Activated T-cell treated with anti-CD3 and anti-CD28 coated beads, Interleukin-2, amount 50 U/mL, for 24 hours (primary cell): ENCODE measurements at regions not wholly inside any gene's neighbourhood (a gene's known extent, or its start where the extent isn't known, plus 50 kb on each side); places are given as distances from the start of the nearest gene placed in this dataset.
A peak's percentile ranks its signal among the peaks of the same experiment; 100 is the strongest.

ENCODE experiments used
- DNase-seq: peaks from one replicate; pipeline ENCODE4 v3.0.0-alpha.2; 2020
- H3K27ac Mint-ChIP-seq: 2 replicates; pipeline ENCODE4 v1.8.0; 2020; ENCODE audit warnings: mild to moderate bottlenecking, mixed read lengths
- H3K27me3 Mint-ChIP-seq: 2 replicates; pipeline ENCODE4 v1.8.0; 2020; ENCODE audit warnings: mixed read lengths
- H3K36me3 Mint-ChIP-seq: 2 replicates; pipeline ENCODE4 v1.8.0; 2020; ENCODE audit warnings: low read depth, mixed read lengths
- H3K4me1 Mint-ChIP-seq: 2 replicates; pipeline ENCODE4 v1.8.0; 2020; ENCODE audit warnings: low read depth, mixed read lengths
- H3K4me3 Mint-ChIP-seq: 2 replicates; pipeline ENCODE4 v1.8.0; 2020; ENCODE audit warnings: mild to moderate bottlenecking, moderate library complexity, mixed read lengths
- H3K9me3 Mint-ChIP-seq: 2 replicates; pipeline ENCODE4 v1.8.0; 2020; ENCODE audit warnings: mixed read lengths

GRCh38 chr1:30507016-30507312 lies 216.4 kb downstream of the MATN1 start:
- Mint-ChIP-seq H3K4me3 (no peak overlapping the region), H3K9me3 (peaks cover 2% of the 10 kb centered on the region), H3K4me1 (no peaks in the 10 kb centered on the region), H3K27me3 (peaks cover 17% of the 10 kb centered on the region), H3K36me3 (no peaks in the 10 kb centered on the region), H3K27ac (no peak overlapping the region)
- DNase-seq = no peak

- Mint-ChIP-seq H3K27ac (no peak overlapping the region), H3K9me3 (peaks cover 4% of the 10 kb centered on the region), H3K27me3 (peaks cover 15% of the 10 kb centered on the region), H3K36me3 (no peaks in the 10 kb centered on the region), H3K4me1 (no peaks in the 10 kb centered on the region), H3K4me3 (no peak overlapping the region)
- no peak for DNase-seq
Measured at GRCh38 chr1:30506291-30507015, 216.9 kb downstream of the MATN1 start.

- DNase-seq = no peak
- Mint-ChIP-seq H3K9me3 (peaks cover 5% of the 10 kb centered on the region), H3K4me1 (no peaks in the 10 kb centered on the region), H3K27me3 (peaks cover 14% of the 10 kb centered on the region), H3K4me3 (no peak overlapping the region), H3K27ac (no peak overlapping the region), H3K36me3 (no peaks in the 10 kb centered on the region)
Measured at GRCh38 chr1:30505853-30506252, 217.5 kb downstream of the MATN1 start.

- H3K4me1 Mint-ChIP-seq = no peaks in the 10 kb centered on the region
- H3K27me3 Mint-ChIP-seq = peaks cover 4% of the 10 kb centered on the region
- peaks cover 2% of the 10 kb centered on the region for H3K9me3 Mint-ChIP-seq
- no peak for DNase-seq
- no peak overlapping the region for H3K4me3 Mint-ChIP-seq
- no peak overlapping the region for H3K27ac Mint-ChIP-seq
- no peaks in the 10 kb centered on the region for H3K36me3 Mint-ChIP-seq
Measured at GRCh38 chr1:30492451-30492850, 230.9 kb downstream of the MATN1 start.

DNA sequence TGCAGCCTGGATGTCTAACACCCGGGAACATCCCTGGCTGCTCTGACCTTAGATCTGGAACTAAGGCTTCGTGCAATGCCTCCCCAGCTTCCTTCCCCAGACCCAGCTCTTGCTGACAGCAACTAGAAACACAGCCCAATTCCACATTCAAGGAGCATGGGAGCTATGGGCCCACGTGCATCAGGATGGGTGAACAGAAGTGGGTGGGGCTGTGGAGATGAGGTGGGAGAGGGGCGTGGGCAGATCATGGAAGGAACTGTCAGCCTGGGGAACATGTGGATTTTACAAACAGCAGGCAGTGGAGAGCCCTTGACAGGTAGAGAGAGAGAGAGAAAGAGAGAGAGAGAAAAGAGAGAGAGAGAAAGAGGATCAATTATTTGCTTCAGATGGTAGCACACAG lies 231.6 kb downstream of the MATN1 start:
- no peak for DNase-seq

DNA sequence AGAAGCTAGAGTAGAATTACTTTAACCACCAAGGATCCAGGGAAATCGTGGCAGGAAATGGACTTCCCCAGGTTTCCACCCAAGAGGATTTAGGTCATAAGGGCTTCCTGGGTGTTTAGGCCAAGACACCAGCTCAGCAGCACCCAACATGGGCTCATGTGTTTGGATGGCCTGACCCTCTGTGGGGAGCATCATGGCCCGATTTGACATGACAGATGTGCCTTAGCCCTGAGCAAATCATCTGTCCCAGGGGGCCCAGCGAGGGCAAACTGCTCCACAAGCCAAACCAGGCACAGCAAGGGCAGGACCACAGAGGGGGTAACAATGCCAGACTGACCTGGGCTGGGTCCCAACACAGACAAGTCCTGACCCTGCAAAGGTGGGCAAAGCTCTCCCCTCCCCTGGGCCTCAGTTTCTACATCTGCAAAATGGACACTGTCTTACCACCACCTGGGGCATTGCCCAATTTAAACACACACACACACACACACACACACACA lies 232.8 kb downstream of the MATN1 start:
- Mint-ChIP-seq H3K9me3 (no peaks in the 10 kb centered on the region), H3K4me3 (no peak overlapping the region), H3K36me3 (no peaks in the 10 kb centered on the region), H3K27me3 (peaks cover 4% of the 10 kb centered on the region), H3K27ac (no peak overlapping the region), H3K4me1 (no peaks in the 10 kb centered on the region)
- no peak for DNase-seq

More for the DNA sequence above, 231.6 kb downstream of the MATN1 start:
- no peaks in the 10 kb centered on the region for H3K36me3 Mint-ChIP-seq
- H3K4me1 Mint-ChIP-seq = no peaks in the 10 kb centered on the region
- H3K9me3 Mint-ChIP-seq = peaks cover 2% of the 10 kb centered on the region
- H3K4me3 Mint-ChIP-seq = no peak overlapping the region
- no peak overlapping the region for H3K27ac Mint-ChIP-seq
- H3K27me3 Mint-ChIP-seq = peaks cover 4% of the 10 kb centered on the region

- H3K27me3 Mint-ChIP-seq = peaks cover 8% of the 10 kb centered on the region
- H3K27ac Mint-ChIP-seq = no peak overlapping the region
- no peaks in the 10 kb centered on the region for H3K4me1 Mint-ChIP-seq
- no peak for DNase-seq
- H3K4me3 Mint-ChIP-seq = no peak overlapping the region
- no peaks in the 10 kb centered on the region for H3K9me3 Mint-ChIP-seq
- H3K36me3 Mint-ChIP-seq = no peaks in the 10 kb centered on the region
Measured at GRCh38 chr1:30489737-30490389, 233.5 kb downstream of the MATN1 start.

DNA sequence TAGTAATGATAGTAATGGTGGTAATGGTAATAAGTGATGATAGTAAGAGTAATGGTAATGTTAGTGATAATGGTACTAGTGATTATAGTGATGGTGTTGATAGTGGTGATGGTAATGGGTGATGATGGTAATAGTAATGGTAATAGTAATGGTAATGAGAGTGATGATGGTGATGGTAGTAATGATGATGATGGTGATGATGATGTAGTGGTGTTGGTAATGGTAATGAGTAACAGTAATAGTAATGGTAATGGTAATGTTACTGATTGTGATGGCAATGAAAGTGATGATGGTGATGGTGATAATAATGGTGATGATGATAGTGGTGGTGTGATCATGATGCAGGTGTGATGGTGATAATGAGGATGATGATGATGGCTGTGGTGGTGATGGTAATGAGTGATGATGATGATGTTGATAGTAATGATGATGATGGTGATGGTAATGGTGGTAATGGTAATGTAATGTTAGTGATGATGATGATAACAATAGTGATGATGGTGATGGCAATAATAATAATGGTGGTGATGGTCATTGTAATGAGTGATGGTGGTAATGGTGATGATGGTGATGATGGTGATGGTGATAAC lies 235.0 kb downstream of the MATN1 start:
- Mint-ChIP-seq H3K27me3 (peaks cover 11% of the 10 kb centered on the region), H3K27ac (no peak overlapping the region), H3K36me3 (no peaks in the 10 kb centered on the region), H3K9me3 (no peaks in the 10 kb centered on the region), H3K4me3 (no peak overlapping the region), H3K4me1 (no peaks in the 10 kb centered on the region)
- DNase-seq = no peak

DNA sequence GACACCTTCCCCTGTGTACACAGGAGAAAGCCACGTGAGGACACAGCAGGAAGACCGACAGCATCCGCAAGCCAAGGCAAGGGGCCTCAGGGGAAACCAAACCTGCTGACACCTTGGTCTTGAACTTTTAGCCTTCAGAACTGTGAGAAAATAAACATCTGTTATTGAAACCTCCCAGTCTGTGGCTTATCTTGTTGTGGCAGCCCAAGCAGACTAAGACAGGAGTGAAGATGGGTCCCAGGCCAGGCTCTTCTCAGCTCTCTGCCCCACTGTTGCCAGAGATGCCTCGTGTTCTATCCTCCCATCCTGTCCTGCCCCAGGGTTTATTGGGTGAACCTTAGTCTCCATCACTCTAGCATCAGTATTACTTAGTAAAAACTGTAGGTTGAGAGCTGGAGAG lies 236.3 kb downstream of the MATN1 start:
- H3K4me1 Mint-ChIP-seq = no peaks in the 10 kb centered on the region
- H3K4me3 Mint-ChIP-seq = no peak overlapping the region
- DNase-seq = no peak
- peaks cover 12% of the 10 kb centered on the region for H3K27me3 Mint-ChIP-seq
- no peaks in the 10 kb centered on the region for H3K9me3 Mint-ChIP-seq
- H3K36me3 Mint-ChIP-seq = no peaks in the 10 kb centered on the region
- no peak overlapping the region for H3K27ac Mint-ChIP-seq

GRCh38 chr1:30485072-30485471 lies 238.3 kb downstream of the MATN1 start:
- DNase-seq = no peak

DNA sequence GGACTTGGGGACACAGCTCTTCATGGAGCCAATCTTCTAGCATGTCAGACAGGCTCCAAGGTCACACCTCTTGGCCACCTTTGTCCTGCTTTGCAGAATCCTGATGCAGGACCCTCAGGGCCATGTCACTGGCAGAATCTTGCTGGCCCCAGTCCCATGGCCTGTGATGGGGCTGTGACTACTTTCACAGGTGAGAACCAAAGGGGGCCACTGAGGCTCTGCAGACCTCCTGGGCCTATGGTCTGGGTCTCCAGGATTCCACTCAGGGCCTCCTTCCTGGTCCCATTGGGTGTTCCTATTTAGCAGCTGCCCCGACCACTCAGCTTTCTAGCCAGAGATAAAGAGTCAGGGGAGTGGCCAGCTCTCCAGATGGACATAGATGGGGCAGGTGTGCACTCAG lies 238.7 kb downstream of the MATN1 start:
- peaks cover 4% of the 10 kb centered on the region for H3K9me3 Mint-ChIP-seq
- no peaks in the 10 kb centered on the region for H3K4me1 Mint-ChIP-seq
- DNase-seq = no peak
- peaks cover 15% of the 10 kb centered on the region for H3K27me3 Mint-ChIP-seq
- H3K4me3 Mint-ChIP-seq = no peak overlapping the region
- no peak overlapping the region for H3K27ac Mint-ChIP-seq
- no peaks in the 10 kb centered on the region for H3K36me3 Mint-ChIP-seq

More at GRCh38 chr1:30485072-30485471, 238.3 kb downstream of the MATN1 start:
- H3K27ac Mint-ChIP-seq = no peak overlapping the region
- peaks cover 4% of the 10 kb centered on the region for H3K9me3 Mint-ChIP-seq
- H3K4me1 Mint-ChIP-seq = no peaks in the 10 kb centered on the region
- H3K36me3 Mint-ChIP-seq = no peaks in the 10 kb centered on the region
- peaks cover 13% of the 10 kb centered on the region for H3K27me3 Mint-ChIP-seq
- H3K4me3 Mint-ChIP-seq = no peak overlapping the region

- Mint-ChIP-seq H3K27me3 (peaks cover 13% of the 10 kb centered on the region), H3K4me3 (no peak overlapping the region), H3K27ac (no peak overlapping the region), H3K4me1 (no peaks in the 10 kb centered on the region), H3K36me3 (no peaks in the 10 kb centered on the region), H3K9me3 (peaks cover 4% of the 10 kb centered on the region)
- DNase-seq = no peak
Measured at GRCh38 chr1:30479575-30479974, 243.8 kb downstream of the MATN1 start.

DNA sequence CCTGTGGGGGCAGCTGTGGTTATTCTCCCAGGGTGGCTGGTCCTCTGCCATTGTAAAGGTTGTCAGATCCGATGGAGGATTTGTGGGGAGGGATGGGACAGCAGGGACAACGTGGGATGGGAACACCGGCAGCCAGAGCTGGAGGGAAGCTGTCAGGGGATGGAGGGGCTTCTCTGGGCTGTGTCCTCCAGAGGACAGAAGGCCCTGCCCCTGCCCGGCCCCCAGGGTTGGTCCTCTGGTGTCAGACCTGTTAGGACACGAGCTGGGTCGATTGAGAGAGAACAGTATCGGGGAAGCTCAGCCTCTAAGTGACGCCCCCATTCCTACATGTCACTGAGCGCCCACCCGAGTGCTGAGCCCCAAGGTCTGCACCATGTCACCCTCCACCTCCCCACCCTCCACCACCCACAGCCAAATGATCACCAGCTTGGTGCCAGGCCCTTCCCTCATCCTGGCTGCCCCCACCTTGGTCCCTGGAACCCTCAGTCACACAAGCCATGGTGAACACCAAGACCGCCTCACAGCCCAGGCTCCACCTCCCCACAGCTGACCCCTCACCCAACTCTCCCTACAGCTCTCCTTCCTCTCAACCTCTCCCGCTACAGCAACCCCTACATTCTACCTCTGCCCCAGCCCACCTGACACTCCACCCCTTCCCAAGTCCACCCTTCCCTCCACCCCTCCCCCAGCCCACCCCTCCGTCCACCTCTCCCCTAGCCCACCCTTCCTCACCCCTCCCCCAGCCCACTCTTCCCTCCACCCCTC lies 244.4 kb downstream of the MATN1 start:
- H3K9me3 Mint-ChIP-seq = peaks cover 4% of the 10 kb centered on the region
- DNase-seq = peak; percentile 11

GRCh38 chr1:30478283-30478682 lies 245.1 kb downstream of the MATN1 start:
- Mint-ChIP-seq H3K27me3 (peaks cover 6% of the 10 kb centered on the region), H3K9me3 (peaks cover 4% of the 10 kb centered on the region), H3K4me3 (no peak overlapping the region), H3K4me1 (no peaks in the 10 kb centered on the region), H3K36me3 (no peaks in the 10 kb centered on the region), H3K27ac (no peak overlapping the region)
- no peak for DNase-seq

More for the DNA sequence above, 244.4 kb downstream of the MATN1 start:
- Mint-ChIP-seq H3K27me3 (peaks cover 10% of the 10 kb centered on the region), H3K4me3 (no peak overlapping the region), H3K27ac (no peak overlapping the region), H3K4me1 (no peaks in the 10 kb centered on the region), H3K36me3 (no peaks in the 10 kb centered on the region)
